DMS153 treated with DMSO at 0.1 percent for 48 hours (cell line): ENCODE measurements at regions not wholly inside any gene's neighbourhood (a gene's known extent, or its start where the extent isn't known, plus 50 kb on each side); places are given as distances from the start of the nearest gene placed in this dataset.

Experiments used
- DNase-seq: peaks from one replicate; lab custom pipeline; 2025; ENCODE audit not compliant: unreplicated experiment; lab: John Stamatoyannopoulos, UW

- no peak for DNase-seq
Observed at GRCh38 chrX:7789200-7789599, 53.8 kb upstream of the VCX start.

DNA sequence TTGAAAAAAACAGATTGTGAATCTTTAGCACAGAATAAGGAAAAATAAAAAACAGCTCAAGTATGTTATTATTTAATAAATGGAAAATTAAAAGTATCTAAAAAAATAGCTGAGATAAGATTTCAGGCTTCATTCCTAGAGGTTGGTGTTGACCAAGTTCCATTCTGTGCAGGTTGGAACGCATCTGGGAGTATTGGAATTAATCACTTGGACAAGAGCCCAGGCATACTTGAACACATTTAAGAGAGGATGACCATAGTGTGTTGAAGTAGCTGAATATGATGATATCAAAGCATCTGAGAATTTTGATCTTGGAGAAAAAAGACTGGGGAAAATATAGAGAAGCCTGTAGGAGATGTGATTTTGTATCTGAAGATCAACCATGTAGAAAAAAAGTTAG is 54.6 kb upstream of the VCX start:
- no peak for DNase-seq

DNA sequence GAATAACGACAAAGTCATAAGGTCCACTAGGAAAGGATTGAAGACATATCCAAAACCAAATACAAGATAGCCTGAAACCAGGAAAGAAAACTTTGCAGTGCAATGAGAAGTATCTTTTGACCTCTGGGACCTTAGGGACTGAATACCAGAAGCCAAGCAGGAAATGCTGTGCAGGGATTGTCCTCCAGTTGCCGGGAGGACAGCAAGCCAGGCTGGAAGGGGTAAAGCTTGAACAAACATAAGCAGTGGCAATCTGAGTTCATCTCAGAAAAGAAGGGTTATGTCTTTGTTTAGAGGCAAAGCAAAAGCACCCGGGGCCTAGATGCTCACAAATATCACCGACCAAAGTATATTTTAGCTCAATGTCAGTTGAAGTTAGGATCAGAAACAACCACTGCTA is 55.3 kb upstream of the VCX start:
- DNase-seq: no peak

DNA sequence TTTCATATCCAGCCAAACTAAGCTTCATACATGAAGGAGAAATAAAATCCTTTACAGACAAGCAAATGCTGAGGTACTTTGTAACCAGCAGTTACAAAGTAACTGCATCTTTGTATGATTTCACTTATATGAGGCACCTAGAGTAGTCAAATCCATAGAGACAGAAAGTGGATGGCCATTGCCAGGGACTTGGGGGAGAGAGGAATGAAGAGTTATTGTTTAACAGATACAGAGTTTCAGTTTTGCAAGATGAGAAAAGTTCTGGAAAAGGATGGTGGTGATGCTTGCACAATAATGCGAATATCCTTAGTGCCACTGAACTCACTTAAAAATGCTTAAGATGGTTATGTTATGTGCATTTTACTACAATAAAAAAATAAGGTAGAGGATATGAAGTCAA is 58.4 kb upstream of the VCX start:
- no peak for DNase-seq

DNA sequence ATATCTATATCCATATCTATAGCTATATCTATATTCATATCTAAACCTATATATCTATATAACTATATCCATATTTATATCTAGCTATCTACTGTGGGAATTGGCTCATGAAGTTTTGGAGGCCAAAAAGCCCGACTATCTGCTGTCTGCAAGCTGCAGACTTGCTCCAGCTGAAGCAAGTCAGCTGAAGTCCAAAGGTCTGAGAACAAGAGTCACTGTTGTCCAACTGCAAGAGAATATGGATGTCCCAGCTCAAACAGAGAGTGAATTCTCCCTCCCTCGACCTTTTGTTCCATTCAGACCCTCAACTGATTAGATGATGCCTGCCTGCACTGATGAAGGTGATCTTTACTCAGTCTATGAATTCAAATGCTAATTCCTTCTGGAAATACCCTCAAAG is 63.3 kb upstream of the VCX start:
- no peak for DNase-seq

- DNase-seq: no peak
Observed at GRCh38 chrX:7775987-7776386, 67.0 kb upstream of the VCX start.

GRCh38 chrX:7771788-7772438 is 71.1 kb upstream of the VCX start:
- DNase-seq: no peak

DNA sequence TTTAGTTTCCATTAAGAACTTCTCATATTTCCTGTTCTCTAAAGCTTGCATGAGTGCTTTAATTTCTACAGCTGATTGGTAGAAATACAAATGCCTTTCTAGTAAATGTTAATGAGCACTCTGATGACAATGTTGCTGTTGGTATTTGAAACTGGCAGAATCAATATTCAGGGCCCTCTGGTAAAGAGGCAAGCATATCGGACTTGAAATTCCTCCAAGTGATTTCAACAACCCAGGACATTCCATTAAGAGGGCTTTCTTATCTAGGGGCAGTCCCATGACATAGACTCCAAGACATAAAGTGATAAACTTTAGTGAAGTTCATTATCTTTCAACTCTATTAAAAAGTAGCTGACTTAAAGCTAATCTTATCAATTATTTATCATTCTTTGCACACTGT is 83.1 kb upstream of the VCX start:
- no peak for DNase-seq

DNA sequence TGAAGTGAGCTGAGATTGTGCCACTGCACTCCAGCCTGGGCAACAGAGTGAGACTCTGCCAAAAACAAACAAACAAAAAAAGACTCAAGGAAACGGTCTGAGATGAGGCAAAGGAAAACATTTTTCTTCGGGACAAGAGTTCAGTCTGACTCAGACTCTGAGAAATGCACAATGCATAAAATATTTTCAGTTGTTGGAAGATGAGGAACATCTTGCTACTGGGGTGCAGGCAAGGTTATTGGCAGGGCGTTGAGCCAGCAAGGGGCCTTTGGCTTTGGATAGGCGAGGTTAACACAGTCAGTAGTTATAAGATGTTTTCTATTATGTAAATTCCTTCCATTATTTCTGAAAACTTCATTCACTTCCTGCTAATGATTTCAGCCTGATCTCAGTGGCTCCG is 96.1 kb upstream of the VCX start:
- DNase-seq: no peak

DNA sequence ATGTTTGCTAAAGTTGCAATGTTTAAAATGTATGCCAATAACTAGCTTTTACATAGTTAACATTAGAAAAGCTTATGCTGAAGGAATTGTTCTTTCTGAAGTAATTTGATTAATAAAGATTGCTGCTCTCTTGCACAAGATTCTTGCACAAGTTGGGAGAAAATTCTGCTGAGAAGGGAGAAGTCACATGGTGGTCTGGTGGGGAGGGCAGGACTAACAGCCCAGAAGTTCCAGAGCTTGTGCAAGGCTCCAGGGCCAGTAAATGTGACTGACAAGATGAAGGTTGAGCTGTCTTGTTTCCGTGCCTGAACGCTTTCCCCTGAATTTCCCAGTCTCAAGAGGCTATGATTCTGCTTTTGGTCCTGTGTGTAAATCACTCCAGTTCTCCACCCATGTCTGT is 112.9 kb upstream of the VCX start:
- DNase-seq: no peak

GRCh38 chrX:7720519-7720918 is 122.5 kb upstream of the VCX start:
- DNase-seq: no peak

- DNase-seq: no peak
Observed at GRCh38 chrX:7714351-7714750, 128.6 kb upstream of the VCX start.

DNA sequence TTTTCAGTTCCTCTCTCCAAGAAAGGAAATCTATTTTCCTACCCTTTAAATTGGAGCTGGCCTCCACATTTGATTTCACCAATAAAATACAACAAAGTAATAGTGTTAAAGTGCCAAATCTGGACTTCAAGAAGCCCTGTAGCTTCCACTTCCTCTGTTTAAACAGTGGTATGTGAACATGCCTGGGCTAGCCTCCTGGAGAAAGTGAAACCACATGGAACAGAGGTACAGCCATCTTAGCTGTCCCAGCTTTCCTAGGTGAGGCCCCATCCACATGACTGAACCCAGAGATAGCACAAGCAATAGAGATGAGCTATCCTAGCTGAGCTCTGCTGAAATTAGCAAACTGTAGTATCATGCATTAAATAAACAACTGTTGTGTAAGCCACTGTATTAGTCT is 131.8 kb upstream of the VCX start:
- no peak for DNase-seq

- no peak for DNase-seq
Observed at GRCh38 chrX:7709845-7710244, 133.1 kb upstream of the VCX start.

DNA sequence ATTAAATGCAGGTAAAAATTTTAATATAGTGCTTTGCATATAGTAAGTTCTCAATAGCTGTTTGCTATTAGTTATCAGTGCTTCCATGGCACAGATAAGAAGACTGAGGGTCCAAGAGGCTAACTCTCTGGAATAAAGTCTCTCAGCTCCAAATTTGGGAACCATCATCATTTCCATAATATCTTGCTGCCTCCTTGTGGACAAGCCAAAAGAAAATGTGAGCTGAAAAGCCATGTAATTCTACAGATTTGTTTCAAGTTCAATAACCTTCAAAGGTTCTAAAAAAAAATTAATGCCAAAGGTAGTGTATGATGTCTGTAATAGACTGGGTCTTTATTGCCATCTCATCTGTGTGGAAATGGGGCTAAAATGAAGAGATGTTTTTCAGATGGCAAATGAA is 136.9 kb upstream of the VCX start:
- no peak for DNase-seq

- no peak for DNase-seq
Observed at GRCh38 chrX:7704205-7704604, 138.8 kb upstream of the VCX start.

DNA sequence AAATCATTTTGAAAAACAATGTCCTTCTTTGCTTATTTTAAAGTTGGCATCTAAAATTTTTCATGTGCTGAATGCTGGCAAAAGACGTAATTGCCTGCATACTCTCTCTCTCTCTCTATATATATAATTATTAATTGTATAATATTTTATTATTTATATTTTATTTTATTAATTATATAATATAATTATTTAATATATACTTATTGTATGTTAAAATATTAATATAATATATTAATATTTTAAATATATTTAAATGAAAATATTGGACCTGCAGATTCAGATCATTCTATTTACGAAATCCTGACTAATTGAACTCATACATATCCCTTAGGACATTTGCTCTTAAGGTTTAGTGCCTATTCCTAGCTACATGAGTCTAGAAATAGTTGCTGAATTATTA is 144.7 kb upstream of the VCX start:
- DNase-seq: no peak

DNA sequence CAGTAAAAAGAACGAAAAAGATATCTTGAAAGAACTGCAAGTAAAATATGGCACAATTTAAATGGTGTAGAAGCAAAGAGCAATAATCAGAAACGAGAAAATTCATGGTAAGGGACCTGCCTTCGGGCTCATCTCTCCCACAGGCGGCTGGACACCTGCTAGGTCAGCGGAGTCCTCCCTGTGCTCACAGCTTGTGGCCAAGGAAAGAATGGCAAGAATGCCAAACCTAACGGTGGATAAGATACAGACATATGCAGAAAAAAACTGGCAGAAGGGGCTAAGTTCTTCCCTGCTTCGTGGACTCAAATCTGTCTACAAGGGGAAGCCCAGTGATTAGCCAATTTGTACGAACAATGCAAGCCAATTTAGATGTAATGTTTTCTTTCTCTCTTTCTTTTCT is 152.1 kb upstream of the VCX start:
- no peak for DNase-seq

DNA sequence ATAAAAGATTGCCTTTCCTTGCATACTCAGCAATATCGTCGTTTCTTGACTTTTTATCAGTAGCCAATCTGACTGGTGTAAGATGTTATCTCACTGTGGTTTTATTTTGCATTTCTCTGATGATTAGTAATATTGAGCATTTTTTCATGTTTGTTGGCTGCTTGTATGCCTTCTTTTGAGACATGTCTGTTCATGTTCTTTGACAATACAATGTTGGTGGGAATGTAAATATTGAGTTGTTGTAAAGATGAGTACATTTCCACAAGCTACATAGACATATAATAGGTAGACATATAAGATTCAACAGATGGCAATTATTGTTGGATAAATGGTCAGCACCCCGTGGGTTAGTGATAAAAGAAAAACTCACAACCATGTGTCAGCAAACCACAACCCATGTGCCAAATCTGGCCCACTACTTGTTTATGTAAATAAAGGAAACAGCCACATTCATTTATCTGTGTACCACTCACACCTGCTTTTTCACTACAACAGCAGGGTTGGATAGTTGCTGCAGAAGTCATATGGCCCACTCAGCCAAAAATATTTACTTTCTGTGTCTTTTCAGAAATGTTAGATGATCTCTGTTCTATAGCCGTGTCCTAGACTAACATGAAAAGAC is 153.1 kb upstream of the VCX start:
- peak; percentile 59 for DNase-seq

DNA sequence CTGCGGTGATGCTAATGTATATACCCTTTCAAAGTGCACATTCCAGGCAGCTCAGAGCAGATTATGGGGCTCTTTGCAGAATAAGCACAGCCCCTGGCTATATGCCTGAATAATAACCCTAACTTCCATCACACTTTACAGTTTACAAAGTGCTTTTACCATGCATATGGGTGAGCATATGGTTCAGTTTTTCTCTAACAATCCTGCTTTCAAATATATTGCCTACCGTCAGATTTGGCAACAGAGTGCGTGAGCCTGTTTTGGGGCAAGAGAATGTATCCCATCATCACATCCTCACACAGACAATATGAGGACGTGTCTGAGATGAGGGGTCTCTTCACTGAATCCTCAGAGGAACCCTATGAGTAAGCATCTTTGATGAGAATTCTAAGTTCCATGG is 162.8 kb upstream of the VCX start:
- DNase-seq: no peak

- no peak for DNase-seq
Observed at GRCh38 chrX:7654316-7654715, 188.7 kb upstream of the VCX start.

DNA sequence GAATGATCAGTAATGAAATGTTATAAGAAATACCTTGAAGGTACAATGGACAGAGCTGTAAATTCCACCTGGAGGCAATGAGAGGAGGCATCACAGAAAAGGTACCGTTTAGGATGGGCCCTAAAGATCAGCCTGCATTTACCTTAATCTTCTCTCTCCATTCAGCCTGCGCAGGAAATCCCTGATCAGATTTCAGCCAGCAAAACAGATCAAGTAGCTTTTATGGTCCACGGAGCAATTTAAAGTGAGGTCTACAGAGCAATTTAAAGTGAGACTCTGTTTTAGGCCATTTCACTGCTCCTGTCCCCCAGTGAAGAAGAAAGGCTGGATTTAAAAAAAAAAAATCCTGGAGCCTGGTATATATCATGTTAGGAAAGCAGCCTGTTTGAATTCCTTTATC is 195.1 kb upstream of the VCX start:
- DNase-seq: peak; percentile 22

- DNase-seq: no peak
Observed at GRCh38 chrX:7641141-7641540, 201.8 kb upstream of the VCX start.
